ENCODE measurements at regions not wholly inside any gene's neighbourhood (a gene's known extent, or its start where the extent isn't known, plus 50 kb on each side); places are given as distances from the start of the nearest gene placed in this dataset.

DNA sequence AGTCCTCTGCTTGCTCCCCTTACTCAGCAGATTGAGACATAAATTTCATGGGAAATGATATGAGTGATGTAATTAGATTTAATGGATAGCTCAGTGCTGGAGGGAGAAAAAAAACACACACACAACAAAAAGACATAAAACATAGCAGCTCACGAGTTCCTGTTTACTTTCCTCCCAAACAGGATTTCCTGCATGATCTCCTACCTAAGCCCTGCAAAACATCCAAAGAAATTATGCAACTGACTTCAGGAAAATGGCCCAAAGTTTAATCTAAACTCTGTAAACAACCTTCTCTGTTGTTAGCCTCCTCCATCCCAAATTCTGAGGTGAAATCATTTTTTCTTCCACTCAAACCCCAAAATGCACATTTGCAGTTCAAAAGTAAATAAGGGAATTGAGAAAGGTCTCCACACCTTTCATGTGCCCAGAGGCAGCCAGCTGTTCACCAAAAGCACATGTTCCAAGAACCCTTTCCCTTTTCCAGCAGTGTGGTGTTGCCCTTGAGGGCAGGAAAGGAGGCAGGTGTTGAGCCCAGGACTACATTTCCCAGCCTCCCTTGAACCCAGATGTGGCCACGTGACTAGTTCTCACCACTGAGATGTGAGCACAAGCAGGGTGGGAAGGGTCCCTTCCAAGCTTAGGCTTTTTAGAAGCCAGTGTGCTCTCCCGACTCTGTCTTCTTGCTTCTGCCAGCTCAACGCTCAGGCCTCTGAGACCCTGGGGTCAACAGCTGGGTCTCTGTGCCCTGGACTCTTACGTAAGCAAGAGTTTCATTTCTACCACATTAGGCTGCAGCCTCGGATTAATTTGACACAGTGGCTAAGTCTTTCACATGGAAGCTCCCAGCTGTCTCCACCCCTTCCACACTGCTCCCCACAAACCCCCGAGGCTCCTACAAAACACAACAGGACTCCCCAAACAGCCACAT, 301.2 kb downstream of the CTTN start:
- TF ChIP-seq, protein P1, sequence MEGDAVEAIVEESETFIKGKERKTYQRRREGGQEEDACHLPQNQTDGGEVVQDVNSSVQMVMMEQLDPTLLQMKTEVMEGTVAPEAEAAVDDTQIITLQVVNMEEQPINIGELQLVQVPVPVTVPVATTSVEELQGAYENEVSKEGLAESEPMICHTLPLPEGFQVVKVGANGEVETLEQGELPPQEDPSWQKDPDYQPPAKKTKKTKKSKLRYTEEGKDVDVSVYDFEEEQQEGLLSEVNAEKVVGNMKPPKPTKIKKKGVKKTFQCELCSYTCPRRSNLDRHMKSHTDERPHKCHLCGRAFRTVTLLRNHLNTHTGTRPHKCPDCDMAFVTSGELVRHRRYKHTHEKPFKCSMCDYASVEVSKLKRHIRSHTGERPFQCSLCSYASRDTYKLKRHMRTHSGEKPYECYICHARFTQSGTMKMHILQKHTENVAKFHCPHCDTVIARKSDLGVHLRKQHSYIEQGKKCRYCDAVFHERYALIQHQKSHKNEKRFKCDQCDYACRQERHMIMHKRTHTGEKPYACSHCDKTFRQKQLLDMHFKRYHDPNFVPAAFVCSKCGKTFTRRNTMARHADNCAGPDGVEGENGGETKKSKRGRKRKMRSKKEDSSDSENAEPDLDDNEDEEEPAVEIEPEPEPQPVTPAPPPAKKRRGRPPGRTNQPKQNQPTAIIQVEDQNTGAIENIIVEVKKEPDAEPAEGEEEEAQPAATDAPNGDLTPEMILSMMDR (conservative IDR thresholded peaks at IDR 0.05) = no peak
- TF ChIP-seq EZH2 (IDR thresholded peaks at IDR 0.05; ENCODE audit: low read depth) = no peak
